Keratinocyte (primary cell): ENCODE measurements at regions not wholly inside any gene's neighbourhood (a gene's known extent, or its start where the extent isn't known, plus 50 kb on each side); places are given as distances from the start of the nearest gene placed in this dataset.

Source experiments
- EZH2 ChIP-seq: IDR thresholded peaks from one replicate; pipeline ENCODE4 v1.6.1; 2012; ENCODE audit warnings: inconsistent platforms, mild to moderate bottlenecking, low read length, moderate library complexity
- TF ChIP-seq, protein P1 (sequence below), 3 experiments: IDR thresholded peaks in 1 of 3; conservative IDR thresholded peaks in 1 of 3; optimal IDR thresholded peaks in 1 of 3; 2 replicates in 2 of 3; 3 replicates in 1 of 3; pipeline versions ENCODE3 to v1.5.1; 2011; ENCODE audit warnings: low read length in 3 of 3, mild to moderate bottlenecking in 3 of 3, moderate library complexity in 2 of 3, control low read depth in 1 of 3, inconsistent platforms in 1 of 3; ENCODE audit not compliant: insufficient read depth in 2 of 3; ENCODE audit errors: extremely low read depth in 1 of 3

GRCh38 chr1:99465176-99465900 is 180.6 kb upstream of the PALMD start:
- no peak for TF ChIP-seq EZH2
- TF ChIP-seq, protein P1, sequence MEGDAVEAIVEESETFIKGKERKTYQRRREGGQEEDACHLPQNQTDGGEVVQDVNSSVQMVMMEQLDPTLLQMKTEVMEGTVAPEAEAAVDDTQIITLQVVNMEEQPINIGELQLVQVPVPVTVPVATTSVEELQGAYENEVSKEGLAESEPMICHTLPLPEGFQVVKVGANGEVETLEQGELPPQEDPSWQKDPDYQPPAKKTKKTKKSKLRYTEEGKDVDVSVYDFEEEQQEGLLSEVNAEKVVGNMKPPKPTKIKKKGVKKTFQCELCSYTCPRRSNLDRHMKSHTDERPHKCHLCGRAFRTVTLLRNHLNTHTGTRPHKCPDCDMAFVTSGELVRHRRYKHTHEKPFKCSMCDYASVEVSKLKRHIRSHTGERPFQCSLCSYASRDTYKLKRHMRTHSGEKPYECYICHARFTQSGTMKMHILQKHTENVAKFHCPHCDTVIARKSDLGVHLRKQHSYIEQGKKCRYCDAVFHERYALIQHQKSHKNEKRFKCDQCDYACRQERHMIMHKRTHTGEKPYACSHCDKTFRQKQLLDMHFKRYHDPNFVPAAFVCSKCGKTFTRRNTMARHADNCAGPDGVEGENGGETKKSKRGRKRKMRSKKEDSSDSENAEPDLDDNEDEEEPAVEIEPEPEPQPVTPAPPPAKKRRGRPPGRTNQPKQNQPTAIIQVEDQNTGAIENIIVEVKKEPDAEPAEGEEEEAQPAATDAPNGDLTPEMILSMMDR (optimal IDR thresholded peaks at IDR 0.05 in 1 of 3, IDR thresholded peaks at IDR 0.05 in 1 of 3, conservative IDR thresholded peaks at IDR 0.05 in 1 of 3; ENCODE audit: extremely low read depth in 1 of 3, insufficient read depth in 2 of 3, low read length in 3 of 3), result no peak
